NCI-H1092 treated with DMSO at 0.1 percent for 48 hours (cell line): ENCODE measurements at regions not wholly inside any gene's neighbourhood (a gene's known extent, or its start where the extent isn't known, plus 50 kb on each side); places are given as distances from the start of the nearest gene placed in this dataset.
"Not testable (repeated sequence)": the region's sequence is repeated elsewhere in the genome, so short reads cannot be mapped to it uniquely, and the experiment has no call there.

Experiments used
- DNase-seq: peaks from one replicate; lab custom pipeline; 2025; lab: John Stamatoyannopoulos, UW

DNA sequence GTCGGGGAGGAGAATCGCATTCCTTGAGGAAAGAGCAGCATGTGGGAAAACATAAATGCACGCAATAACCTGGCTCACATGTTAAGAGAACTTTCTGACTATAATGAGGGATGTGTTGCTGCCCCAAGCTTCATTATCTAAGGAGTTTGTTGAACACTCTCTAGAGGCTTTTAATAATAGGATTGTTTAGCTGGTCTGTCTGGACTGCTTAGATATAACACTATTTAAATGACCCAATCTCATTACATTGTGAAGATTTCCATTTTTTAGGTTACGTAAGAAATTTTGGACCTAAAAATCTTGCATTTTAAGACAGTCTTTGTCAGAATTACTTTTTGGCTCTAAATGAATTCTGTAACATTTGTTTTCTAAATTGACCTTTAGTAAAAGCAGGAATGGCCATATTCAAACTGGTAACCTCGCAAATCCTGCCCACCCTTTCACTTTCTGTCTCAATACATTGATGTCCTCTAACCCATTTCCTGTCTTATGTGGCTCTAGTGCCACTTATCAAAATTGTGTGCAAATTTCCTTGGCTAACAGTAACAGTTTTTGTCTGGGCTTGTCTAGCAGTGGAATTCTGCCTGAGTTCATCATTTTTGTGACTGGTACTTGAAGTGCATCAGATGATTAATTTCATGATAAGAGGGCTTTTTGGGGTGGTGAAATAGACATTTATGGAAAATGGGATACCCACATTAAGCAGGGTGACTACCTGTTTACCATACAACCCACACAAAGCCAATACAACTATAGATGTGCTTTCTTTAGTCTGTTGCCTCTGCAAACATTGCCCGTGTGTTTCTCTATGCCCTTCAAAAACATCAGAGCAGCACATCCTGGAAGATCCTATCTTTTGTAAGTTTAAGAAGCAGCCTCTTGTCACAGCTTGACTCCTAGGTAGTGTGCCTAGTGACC is 61.6 kb upstream of the IKBKE start:
- DNase-seq = not testable (repeated sequence)

DNA sequence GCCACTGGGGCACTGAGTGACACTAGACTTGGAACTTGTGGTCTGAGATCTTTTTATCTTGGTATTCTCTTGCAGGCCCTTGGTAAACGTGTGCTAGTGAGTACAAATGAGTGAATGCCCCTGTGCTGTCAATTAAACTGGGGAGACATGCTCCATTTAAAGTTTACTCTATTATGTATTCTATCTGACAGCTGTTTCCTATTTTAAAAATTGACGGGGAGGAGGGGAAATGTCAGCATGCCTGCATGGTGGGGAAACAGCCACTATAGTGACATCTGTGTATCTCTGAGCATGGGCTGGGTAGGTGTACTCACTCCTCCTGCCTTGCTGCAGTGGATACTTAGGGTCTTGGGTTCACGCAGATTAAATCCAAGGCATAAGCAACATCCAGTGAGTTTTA is 59.0 kb upstream of the IKBKE start:
- no peak for DNase-seq

DNA sequence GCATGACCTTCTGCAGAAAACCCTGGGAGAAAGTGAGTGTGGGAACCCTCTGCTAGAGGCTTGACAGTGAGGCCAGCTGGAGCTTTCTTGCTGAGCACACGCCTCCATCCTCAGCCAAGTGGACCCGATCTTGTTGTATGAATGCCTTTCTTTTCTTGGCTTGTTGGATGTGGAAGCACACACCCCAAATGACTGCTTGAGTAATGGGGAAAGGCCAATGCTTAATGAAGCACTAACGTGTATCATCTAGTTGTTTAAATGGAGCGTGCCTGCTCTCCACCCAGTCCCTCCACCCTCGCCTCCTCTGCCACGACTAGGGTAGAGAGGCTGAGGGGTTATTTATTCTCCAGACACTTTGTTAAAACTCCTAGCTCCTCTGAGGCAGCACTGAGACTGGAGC is 54.3 kb upstream of the IKBKE start:
- DNase-seq = no peak

DNA sequence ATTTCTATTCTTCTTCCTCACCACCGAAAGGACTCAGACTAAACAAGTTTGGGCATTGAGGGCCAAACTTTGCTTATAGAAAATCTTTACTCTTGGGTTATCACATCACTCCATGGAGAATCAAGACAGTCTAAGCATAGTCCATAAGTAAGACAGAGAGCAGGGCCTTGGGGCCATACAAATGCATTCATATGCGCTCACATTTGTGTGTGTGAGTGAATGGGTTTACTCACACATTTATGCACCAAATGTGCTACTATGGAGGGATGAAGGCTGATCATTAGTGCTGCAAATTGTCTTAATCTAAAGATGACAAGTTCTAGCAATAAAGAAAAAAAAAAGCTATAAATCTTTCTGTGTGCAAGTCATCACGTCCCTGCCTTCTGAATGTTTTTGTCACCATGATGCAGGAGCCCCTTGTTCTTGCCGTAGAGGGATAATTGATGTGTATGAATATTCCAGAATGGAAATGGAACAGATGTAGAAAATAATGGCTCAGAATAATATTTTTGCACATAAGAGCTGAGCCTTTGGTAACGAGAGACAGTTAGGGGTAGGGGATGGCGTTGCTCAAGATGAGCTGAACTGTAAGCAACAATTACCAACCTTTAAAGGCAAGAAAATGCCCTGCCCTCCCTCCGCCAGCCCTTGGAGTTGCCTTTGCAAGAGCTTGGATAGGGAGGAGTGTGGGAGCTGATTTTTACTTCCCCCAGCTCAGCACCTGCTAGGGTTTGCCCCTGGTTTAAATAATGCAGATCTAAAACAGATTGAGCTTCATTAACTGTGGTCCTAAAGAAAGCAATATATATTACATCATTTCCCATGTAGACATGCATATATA is 52.3 kb upstream of the IKBKE start:
- no peak for DNase-seq

DNA sequence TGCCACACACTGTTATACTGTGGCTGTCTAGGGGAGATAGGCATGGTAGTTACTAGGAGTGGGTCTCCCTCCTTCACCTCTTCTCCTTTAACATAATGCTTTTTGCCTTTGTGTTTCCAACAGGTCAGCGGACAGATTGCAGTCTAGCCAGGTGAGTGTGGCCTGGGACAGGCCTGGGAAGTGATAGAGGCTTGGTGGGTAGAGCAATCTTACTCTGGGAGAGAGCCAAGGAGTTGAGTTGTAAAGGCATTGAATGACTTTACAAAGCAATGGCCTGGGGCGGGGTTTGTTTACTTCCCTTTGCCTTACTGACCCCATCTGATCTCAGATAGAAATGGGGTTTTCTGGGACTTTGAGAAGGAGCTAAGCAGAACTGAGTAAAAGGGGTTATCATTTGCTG is 51.0 kb upstream of the IKBKE start:
- DNase-seq = no peak

DNA sequence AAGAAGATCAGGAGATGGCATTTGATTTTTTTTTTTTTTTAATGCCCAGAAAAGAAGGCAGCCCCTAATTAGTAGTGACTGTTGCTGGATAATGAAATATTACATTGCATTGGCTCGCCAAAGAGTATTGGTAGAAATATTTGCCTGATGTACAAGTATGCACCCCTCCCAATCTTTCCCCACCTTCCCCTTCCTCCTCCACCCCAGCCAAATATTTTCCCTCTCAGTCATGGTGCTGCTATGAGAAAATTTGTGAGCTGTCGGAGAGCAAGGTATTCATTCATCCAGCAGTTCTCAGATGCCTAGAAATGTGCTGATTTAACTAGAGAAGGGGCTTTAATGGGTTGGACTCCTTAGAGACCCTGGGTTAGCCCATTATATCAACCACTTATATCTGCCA is 50.5 kb upstream of the IKBKE start:
- no peak for DNase-seq

DNA sequence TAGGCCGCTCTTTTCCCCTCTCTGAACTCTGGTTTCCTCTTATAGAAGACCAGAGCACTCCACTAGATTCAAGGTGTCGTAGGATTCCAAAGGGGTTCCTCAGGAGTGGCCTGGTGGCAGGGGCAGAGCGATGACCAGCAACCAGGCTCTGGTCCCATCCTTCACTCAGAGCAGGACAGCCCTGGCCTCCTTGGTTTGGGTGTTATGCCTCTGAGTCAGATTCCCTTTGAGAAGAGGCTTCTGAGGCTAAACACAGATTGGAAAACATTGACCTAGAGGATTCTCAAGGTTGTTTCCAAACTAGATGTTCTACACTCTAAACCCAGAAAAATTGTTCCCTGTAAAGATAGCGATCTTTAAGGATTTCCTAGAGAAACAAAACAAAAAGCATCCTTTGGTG is 49.8 kb upstream of the IKBKE start:
- no peak for DNase-seq
